Cardiac muscle cell (in vitro differentiated cells and primary cell): ENCODE measurements at regions not wholly inside any gene's neighbourhood (a gene's known extent, or its start where the extent isn't known, plus 50 kb on each side); places are given as distances from the start of the nearest gene placed in this dataset.

ENCODE experiments used
- DNase-seq, 2 donors: peaks; one replicate each; pipeline versions ENCODE4 v3.0.0 to v3.0.0-alpha.2; 2010 to 2017; ENCODE audit warnings: low read depth in 1 of 2, low spot score in 1 of 2
- H3K27ac ChIP-seq: fragments of 200-600 bp; sonication (generic); 2 replicates; pipeline ENCODE4 v1.5.1; 2016
- H3K27me3 ChIP-seq: fragments of 200-600 bp; sonication (generic); 2 replicates; pipeline ENCODE4 v1.6.0; 2016; ENCODE audit warnings: control low read depth
- H3K36me3 ChIP-seq: fragments of 200-600 bp; sonication (generic); 2 replicates; pipeline ENCODE4 v1.5.1; 2016; ENCODE audit warnings: control low read depth
- H3K4me1 ChIP-seq: fragments of 200-600 bp; sonication (generic); 2 replicates; pipeline ENCODE4 v1.8.1; 2017; ENCODE audit warnings: low read depth, mild to moderate bottlenecking, mixed run types
- H3K4me3 ChIP-seq: fragments of 200-600 bp; sonication (generic); 2 replicates; pipeline ENCODE4 v1.5.1; 2016; ENCODE audit warnings: mild to moderate bottlenecking
- H3K9me3 ChIP-seq: fragments of 200-600 bp; sonication (generic); 2 replicates; pipeline ENCODE4 v1.5.1; 2017; ENCODE audit warnings: low read depth, mild to moderate bottlenecking, control low read depth
- CTCF ChIP-seq: IDR thresholded peaks from 2 replicates; pipeline ENCODE4 v1.5.1; 2012; ENCODE audit warnings: low read depth, mild to moderate bottlenecking, low read length

- H3K9me3 ChIP-seq, result no peaks in the 10 kb centered on the region
- DNase-seq, result peak in 1 of 2 donors; percentile 49
- H3K27ac ChIP-seq, result no peak overlapping the region
- no peak for TF ChIP-seq CTCF
- H3K27me3 ChIP-seq, result no peaks in the 10 kb centered on the region
- H3K36me3 ChIP-seq, result no peaks in the 10 kb centered on the region
- no peak overlapping the region for H3K4me3 ChIP-seq
- H3K4me1 ChIP-seq, result no peaks in the 10 kb centered on the region
Measured at GRCh38 chr5:57683036-57683630, 200.5 kb upstream of the ACTBL2 start.

- DNase-seq, result no peak
- no peaks in the 10 kb centered on the region for H3K36me3 ChIP-seq
- H3K4me3 ChIP-seq, result no peak overlapping the region
- H3K27me3 ChIP-seq, result no peaks in the 10 kb centered on the region
- no peak for TF ChIP-seq CTCF
- H3K9me3 ChIP-seq, result no peaks in the 10 kb centered on the region
- no peak overlapping the region for H3K27ac ChIP-seq
- no peaks in the 10 kb centered on the region for H3K4me1 ChIP-seq
Measured at GRCh38 chr5:57681942-57682341, 199.3 kb upstream of the ACTBL2 start.

GRCh38 chr5:57680686-57681085 lies 198.1 kb upstream of the ACTBL2 start:
- H3K27me3 ChIP-seq, result no peaks in the 10 kb centered on the region
- no peaks in the 10 kb centered on the region for H3K9me3 ChIP-seq
- no peak overlapping the region for H3K27ac ChIP-seq
- H3K4me3 ChIP-seq, result no peak overlapping the region
- H3K36me3 ChIP-seq, result no peaks in the 10 kb centered on the region
- DNase-seq, result no peak
- no peak for TF ChIP-seq CTCF
- no peaks in the 10 kb centered on the region for H3K4me1 ChIP-seq

GRCh38 chr5:57677235-57677634 lies 194.6 kb upstream of the ACTBL2 start:
- H3K27ac ChIP-seq, result no peak overlapping the region
- H3K9me3 ChIP-seq, result no peaks in the 10 kb centered on the region
- H3K4me1 ChIP-seq, result no peaks in the 10 kb centered on the region
- H3K36me3 ChIP-seq, result no peaks in the 10 kb centered on the region
- no peak for TF ChIP-seq CTCF
- DNase-seq, result no peak
- no peaks in the 10 kb centered on the region for H3K27me3 ChIP-seq
- no peak overlapping the region for H3K4me3 ChIP-seq

GRCh38 chr5:57676222-57677098 lies 193.8 kb upstream of the ACTBL2 start:
- no peak overlapping the region for H3K27ac ChIP-seq
- peak in 1 of 2 donors; percentile 53 for DNase-seq
- no peak overlapping the region for H3K4me3 ChIP-seq

More at GRCh38 chr5:57676222-57677098, 193.8 kb upstream of the ACTBL2 start:
- Histone ChIP-seq H3K36me3 (no peaks in the 10 kb centered on the region), H3K4me1 (no peaks in the 10 kb centered on the region), H3K9me3 (no peaks in the 10 kb centered on the region), H3K27me3 (no peaks in the 10 kb centered on the region)
- no peak for TF ChIP-seq CTCF
